HFF-Myc (cell line): ENCODE measurements at regions not wholly inside any gene's neighbourhood (a gene's known extent, or its start where the extent isn't known, plus 50 kb on each side); places are given as distances from the start of the nearest gene placed in this dataset.

ENCODE experiments used
- DNase-seq: peaks from one replicate; pipeline ENCODE4 v3.0.0-alpha.2; 2011; ENCODE audit warnings: low read depth; ENCODE audit errors: extremely low read depth
- H3K4me3 ChIP-seq: replicated peaks from 2 replicates; pipeline ENCODE4 v1.5.1; 2011; ENCODE audit warnings: low read depth, mild to moderate bottlenecking, control low read depth, low read length
- TF ChIP-seq, protein P1 (sequence below): IDR thresholded peaks from 2 replicates; pipeline ENCODE4 v1.5.1; 2012; ENCODE audit warnings: mild to moderate bottlenecking, low read depth, low read length, control low read depth; ENCODE audit errors: missing control alignments

DNA sequence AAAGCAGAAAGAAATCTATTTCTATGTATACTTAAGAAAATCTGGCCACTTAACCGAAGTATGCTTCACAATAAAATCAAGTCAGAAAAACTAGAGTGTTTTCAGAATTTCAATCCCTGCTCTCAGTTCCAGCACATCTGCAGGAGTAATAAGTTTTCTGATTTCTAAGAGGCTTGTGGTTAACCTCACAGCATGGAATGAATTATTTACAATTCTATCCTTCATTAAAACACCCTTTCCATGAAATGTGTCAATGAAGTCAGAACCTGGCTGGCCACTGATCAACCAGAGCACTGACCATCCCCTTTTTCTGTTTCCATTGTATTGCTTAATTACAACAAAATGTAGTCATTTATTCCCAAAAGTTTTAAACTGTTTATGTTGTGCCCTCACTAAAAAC lies 781.4 kb upstream of the INTU start:
- DNase-seq: peak; percentile 21
- TF ChIP-seq, protein P1, sequence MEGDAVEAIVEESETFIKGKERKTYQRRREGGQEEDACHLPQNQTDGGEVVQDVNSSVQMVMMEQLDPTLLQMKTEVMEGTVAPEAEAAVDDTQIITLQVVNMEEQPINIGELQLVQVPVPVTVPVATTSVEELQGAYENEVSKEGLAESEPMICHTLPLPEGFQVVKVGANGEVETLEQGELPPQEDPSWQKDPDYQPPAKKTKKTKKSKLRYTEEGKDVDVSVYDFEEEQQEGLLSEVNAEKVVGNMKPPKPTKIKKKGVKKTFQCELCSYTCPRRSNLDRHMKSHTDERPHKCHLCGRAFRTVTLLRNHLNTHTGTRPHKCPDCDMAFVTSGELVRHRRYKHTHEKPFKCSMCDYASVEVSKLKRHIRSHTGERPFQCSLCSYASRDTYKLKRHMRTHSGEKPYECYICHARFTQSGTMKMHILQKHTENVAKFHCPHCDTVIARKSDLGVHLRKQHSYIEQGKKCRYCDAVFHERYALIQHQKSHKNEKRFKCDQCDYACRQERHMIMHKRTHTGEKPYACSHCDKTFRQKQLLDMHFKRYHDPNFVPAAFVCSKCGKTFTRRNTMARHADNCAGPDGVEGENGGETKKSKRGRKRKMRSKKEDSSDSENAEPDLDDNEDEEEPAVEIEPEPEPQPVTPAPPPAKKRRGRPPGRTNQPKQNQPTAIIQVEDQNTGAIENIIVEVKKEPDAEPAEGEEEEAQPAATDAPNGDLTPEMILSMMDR: no peak

DNA sequence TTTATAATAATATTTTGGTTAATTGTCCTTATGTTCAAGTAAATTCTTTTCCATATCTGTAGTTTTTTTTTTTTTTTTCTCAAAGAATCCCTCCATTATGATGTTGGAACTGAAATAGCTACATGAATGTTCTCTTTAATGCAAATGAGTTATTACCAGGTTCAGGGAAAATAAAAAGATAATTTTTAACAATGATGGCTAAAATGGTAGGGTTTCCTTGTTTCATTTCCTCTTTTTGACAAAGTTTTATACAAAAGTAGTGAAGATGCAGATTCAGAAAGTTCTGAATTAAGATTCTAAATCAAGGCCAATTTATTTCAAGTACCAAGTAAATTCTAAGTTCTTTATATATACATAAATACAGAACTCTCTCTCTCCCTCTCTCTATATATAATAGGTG lies 779.0 kb upstream of the INTU start:
- DNase-seq: no peak
- TF ChIP-seq, protein P1: no peak
- no peak overlapping the region for H3K4me3 ChIP-seq

More for the DNA sequence above, 781.4 kb upstream of the INTU start:
- H3K4me3 ChIP-seq: no peak overlapping the region

DNA sequence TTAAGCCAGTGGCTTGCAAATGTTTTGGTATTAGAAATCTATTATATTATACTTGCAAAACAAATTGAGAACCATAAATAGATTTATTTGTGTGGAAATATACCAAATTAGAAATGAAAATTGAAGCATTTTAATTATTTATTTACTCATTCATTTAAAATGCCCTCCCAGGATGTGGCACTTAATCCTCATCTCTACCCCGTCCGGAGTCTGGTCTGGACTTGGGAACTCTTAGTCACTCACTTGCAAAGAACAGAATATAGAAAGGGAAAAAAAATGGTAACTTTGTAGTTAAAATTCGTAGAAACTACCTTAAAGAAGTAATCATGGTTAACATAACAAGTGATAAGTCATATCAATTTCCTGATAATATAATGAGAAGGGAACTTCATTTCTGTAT lies 775.9 kb upstream of the INTU start:
- H3K4me3 ChIP-seq: no peak overlapping the region
- TF ChIP-seq, protein P1: no peak
- DNase-seq: no peak

DNA sequence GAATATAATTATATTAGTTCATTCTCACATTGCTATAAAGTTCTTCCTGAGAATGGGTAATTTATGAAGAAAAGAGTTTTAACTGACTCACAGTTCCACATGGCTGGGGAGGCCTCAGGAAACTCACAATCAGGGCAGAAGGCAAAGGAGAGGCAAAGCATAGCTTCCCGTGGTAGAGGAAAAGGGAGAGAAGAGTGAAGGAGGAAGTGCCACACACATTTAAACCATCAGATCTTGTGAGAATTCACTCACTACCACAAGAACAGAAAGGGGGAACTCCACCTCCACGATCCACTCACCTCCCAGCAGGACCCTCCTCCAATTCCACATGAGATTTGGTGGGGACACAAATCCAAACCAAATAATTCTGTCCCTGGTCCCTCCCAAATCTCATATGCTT lies 773.4 kb upstream of the INTU start:
- TF ChIP-seq, protein P1: no peak
- no peak overlapping the region for H3K4me3 ChIP-seq
- no peak for DNase-seq

DNA sequence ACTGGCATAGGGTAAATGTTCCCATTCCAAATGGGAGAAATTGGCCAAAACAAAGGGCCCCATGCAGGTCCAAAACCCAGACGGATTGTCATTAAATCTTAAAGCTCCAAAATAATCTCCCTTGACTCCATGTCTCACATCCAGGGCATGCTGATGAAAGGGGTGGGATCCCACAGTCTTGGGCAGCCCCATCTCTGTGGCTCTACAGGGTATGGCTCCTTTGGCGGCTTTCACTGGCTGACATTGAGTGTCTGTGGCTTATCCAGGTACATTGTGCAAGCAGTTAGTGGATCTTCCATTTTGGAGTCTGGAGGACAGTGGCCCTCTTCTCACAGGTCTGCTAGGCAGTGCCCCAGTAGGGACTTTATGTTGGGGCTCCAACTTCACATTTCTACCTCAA lies 772.9 kb upstream of the INTU start:
- H3K4me3 ChIP-seq: no peak overlapping the region
- TF ChIP-seq, protein P1: no peak
- no peak for DNase-seq

DNA sequence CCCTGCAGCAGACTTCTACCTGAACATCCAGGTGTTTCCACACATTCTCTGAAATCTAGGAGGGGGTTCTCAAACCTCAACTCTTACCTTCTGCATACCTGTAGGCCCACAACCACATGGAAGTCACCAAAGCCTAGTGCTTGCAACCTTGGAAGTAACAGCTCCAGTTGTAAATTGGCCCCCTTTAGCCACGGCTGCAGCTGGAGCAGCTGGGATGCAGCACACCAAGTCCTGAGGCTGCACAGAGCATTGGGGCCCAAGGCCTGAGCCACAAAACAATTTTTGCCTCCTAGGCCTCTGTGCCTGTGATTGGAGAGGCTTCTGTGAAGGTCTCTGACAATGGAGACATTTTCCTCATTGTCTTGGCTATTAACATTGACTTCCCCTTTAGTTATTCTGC lies 772.4 kb upstream of the INTU start:
- H3K4me3 ChIP-seq: no peak overlapping the region
- no peak for DNase-seq
- TF ChIP-seq, protein P1: no peak

DNA sequence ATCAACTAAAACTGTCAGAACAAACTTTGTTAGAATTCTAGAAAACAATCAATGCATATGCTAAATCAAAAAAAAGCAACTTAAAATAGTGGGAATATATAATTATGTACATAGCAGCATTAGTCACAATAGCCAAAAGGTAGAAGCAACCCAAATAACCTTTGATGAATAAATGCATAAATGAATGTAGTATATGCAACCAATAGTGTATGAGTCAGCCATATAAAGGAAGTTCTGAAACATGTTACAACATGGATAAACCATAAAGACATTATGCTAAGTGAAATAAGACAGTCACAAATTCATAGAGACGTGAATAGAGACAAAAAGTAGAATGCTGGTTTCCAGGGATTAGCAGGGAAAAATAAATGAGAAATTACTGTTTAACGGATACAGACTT lies 762.8 kb upstream of the INTU start:
- TF ChIP-seq, protein P1: no peak

More for the DNA sequence above, 762.8 kb upstream of the INTU start:
- H3K4me3 ChIP-seq: no peak overlapping the region
- DNase-seq: no peak
